HEK293T (cell line): ENCODE measurements at regions not wholly inside any gene's neighbourhood (a gene's known extent, or its start where the extent isn't known, plus 50 kb on each side); places are given as distances from the start of the nearest gene placed in this dataset.

Experiments
- ARNT ChIP-seq: fragments of 450-650 bp; IDR thresholded peaks from 2 replicates; pipeline ENCODE4 v1.6.1; 2017; ENCODE audit warnings: mild to moderate bottlenecking
- BHLHE40 ChIP-seq: fragments of 450-650 bp; IDR thresholded peaks from 2 replicates; pipeline ENCODE4 v1.6.1; 2016; ENCODE audit warnings: mild to moderate bottlenecking, moderate library complexity, borderline replicate concordance
- ELF4 ChIP-seq: fragments of 450-650 bp; IDR thresholded peaks from 2 replicates; pipeline ENCODE4 v1.6.1; 2017; ENCODE audit warnings: antibody characterized with exemption
- FOXK2 ChIP-seq: fragments of 450-650 bp; IDR thresholded peaks from 2 replicates; pipeline ENCODE4 v1.6.1; 2016; ENCODE audit warnings: mild to moderate bottlenecking
- FOXM1 ChIP-seq: fragments of 450-650 bp; IDR thresholded peaks from 2 replicates; pipeline ENCODE4 v1.6.1; 2017; ENCODE audit warnings: mild to moderate bottlenecking, borderline replicate concordance
- HDGF ChIP-seq: fragments of 450-650 bp; IDR thresholded peaks from 2 replicates; pipeline ENCODE4 v1.6.1; 2017; ENCODE audit warnings: antibody characterized with exemption, borderline replicate concordance
- NFRKB ChIP-seq: fragments of 450-650 bp; IDR thresholded peaks from 2 replicates; pipeline ENCODE4 v1.6.1; 2016; ENCODE audit warnings: mild to moderate bottlenecking, moderate library complexity
- SP1 ChIP-seq: fragments of 450-650 bp; IDR thresholded peaks from 2 replicates; pipeline ENCODE4 v1.6.1; 2017
- SUZ12 ChIP-seq: fragments of 450-650 bp; IDR thresholded peaks from 2 replicates; pipeline ENCODE4 v1.6.1; 2016; ENCODE audit warnings: mild to moderate bottlenecking
- TARDBP ChIP-seq: fragments of 450-650 bp; IDR thresholded peaks from 2 replicates; pipeline ENCODE4 v1.6.1; 2016
- TF ChIP-seq, protein P1 (sequence below): fragments of 450-650 bp; IDR thresholded peaks from 2 replicates; pipeline ENCODE4 v1.6.1; 2016

- TF ChIP-seq ELF4: no peak
- TF ChIP-seq SUZ12: no peak
- no peak for TF ChIP-seq FOXM1
- TF ChIP-seq BHLHE40: no peak
- TF ChIP-seq NFRKB: no peak
- TF ChIP-seq TARDBP: no peak
- TF ChIP-seq HDGF: no peak
- TF ChIP-seq ARNT: no peak
- TF ChIP-seq, protein P1, sequence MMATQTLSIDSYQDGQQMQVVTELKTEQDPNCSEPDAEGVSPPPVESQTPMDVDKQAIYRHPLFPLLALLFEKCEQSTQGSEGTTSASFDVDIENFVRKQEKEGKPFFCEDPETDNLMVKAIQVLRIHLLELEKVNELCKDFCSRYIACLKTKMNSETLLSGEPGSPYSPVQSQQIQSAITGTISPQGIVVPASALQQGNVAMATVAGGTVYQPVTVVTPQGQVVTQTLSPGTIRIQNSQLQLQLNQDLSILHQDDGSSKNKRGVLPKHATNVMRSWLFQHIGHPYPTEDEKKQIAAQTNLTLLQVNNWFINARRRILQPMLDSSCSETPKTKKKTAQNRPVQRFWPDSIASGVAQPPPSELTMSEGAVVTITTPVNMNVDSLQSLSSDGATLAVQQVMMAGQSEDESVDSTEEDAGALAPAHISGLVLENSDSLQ: no peak
- TF ChIP-seq SP1: no peak
- no peak for TF ChIP-seq FOXK2
Observed at GRCh38 chr9:99299211-99300102, 77.4 kb downstream of the SEC61B start.
